RKO (cell line): ENCODE measurements at regions not wholly inside any gene's neighbourhood (a gene's known extent, or its start where the extent isn't known, plus 50 kb on each side); places are given as distances from the start of the nearest gene placed in this dataset.

Experiments
- DNase-seq: peaks from one replicate; pipeline ENCODE4 v3.0.0-alpha.2; 2016; ENCODE audit warnings: low spot score

- no peak for DNase-seq
These were observed 223.7 kb downstream of the SOX11 start for GRCh38 chr2:5915881-5916310.

- DNase-seq, result no peak
These were observed 229.0 kb downstream of the SOX11 start for GRCh38 chr2:5921081-5921642.

- DNase-seq, result no peak
These were observed 232.1 kb downstream of the SOX11 start for GRCh38 chr2:5923957-5924945.

- no peak for DNase-seq
These were observed 233.4 kb downstream of the SOX11 start for GRCh38 chr2:5925604-5926003.

- no peak for DNase-seq
These were observed 234.8 kb downstream of the SOX11 start for GRCh38 chr2:5926871-5927512.

GRCh38 chr2:5932556-5933469 is 240.6 kb downstream of the SOX11 start:
- no peak for DNase-seq

- DNase-seq, result no peak
These were observed 241.5 kb downstream of the SOX11 start for GRCh38 chr2:5933669-5934068.

- no peak for DNase-seq
These were observed 245.1 kb downstream of the SOX11 start for GRCh38 chr2:5937321-5937720.

GRCh38 chr2:5937851-5938565 is 245.8 kb downstream of the SOX11 start:
- no peak for DNase-seq

- DNase-seq, result no peak
These were observed 246.3 kb downstream of the SOX11 start for GRCh38 chr2:5938566-5938896.

GRCh38 chr2:5939553-5939952 is 247.4 kb downstream of the SOX11 start:
- no peak for DNase-seq

- DNase-seq, result no peak
These were observed 248.7 kb downstream of the SOX11 start for GRCh38 chr2:5940596-5941535.

- no peak for DNase-seq
These were observed 250.0 kb downstream of the SOX11 start for GRCh38 chr2:5942204-5942603.

- no peak for DNase-seq
These were observed 253.6 kb downstream of the SOX11 start for GRCh38 chr2:5945742-5946141.

GRCh38 chr2:5946225-5947115 is 254.3 kb downstream of the SOX11 start:
- DNase-seq, result no peak

- no peak for DNase-seq
These were observed 258.6 kb downstream of the SOX11 start for GRCh38 chr2:5950736-5951135.

GRCh38 chr2:5951471-5951870 is 259.3 kb downstream of the SOX11 start:
- DNase-seq, result no peak

GRCh38 chr2:5953525-5953924 is 261.3 kb downstream of the SOX11 start:
- DNase-seq, result no peak

- DNase-seq, result no peak
These were observed 262.3 kb downstream of the SOX11 start for GRCh38 chr2:5954509-5954908.
